ENCODE measurements at regions not wholly inside any gene's neighbourhood (a gene's known extent, or its start where the extent isn't known, plus 50 kb on each side); places are given as distances from the start of the nearest gene placed in this dataset.

DNA sequence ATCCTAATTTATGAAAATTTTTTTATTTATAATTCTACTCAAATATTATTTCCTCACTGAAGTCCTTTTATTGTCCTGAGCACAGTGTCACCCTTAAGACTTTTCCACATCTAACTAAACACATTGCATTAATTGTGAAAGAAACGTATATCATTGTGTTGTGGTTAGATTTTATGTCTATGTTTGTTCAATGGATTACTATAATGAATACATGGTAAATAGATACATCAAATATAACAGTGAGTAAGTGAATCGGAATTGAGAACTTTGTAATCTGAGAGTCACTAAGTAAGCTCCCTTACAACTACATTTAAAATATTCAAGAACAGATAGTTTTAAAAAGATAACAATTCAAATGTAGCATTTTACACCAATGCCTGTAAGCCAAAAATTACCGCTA lies 417.6 kb upstream of the PCDH20 start:
- TF ChIP-seq, protein P1, sequence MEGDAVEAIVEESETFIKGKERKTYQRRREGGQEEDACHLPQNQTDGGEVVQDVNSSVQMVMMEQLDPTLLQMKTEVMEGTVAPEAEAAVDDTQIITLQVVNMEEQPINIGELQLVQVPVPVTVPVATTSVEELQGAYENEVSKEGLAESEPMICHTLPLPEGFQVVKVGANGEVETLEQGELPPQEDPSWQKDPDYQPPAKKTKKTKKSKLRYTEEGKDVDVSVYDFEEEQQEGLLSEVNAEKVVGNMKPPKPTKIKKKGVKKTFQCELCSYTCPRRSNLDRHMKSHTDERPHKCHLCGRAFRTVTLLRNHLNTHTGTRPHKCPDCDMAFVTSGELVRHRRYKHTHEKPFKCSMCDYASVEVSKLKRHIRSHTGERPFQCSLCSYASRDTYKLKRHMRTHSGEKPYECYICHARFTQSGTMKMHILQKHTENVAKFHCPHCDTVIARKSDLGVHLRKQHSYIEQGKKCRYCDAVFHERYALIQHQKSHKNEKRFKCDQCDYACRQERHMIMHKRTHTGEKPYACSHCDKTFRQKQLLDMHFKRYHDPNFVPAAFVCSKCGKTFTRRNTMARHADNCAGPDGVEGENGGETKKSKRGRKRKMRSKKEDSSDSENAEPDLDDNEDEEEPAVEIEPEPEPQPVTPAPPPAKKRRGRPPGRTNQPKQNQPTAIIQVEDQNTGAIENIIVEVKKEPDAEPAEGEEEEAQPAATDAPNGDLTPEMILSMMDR (IDR thresholded peaks at IDR 0.05; ENCODE audit: low read depth, low read length, missing input control), result no peak
- no peak for TF ChIP-seq FOXA1 (IDR thresholded peaks at IDR 0.05)
- TF ChIP-seq GABPA (IDR thresholded peaks at IDR 0.05 in 1 of 2, conservative IDR thresholded peaks at IDR 0.05 in 1 of 2), result no peak

Measured in liver (tissue), 3 donors.